Umbilical cord (tissue), 1 donor: ENCODE measurements at regions not wholly inside any gene's neighbourhood (a gene's known extent, or its start where the extent isn't known, plus 50 kb on each side); places are given as distances from the start of the nearest gene placed in this dataset.

Experiments used
- DNase-seq: peaks from one replicate; pipeline ENCODE4 v3.0.0-alpha.2; 2015; ENCODE audit warnings: low spot score

DNA sequence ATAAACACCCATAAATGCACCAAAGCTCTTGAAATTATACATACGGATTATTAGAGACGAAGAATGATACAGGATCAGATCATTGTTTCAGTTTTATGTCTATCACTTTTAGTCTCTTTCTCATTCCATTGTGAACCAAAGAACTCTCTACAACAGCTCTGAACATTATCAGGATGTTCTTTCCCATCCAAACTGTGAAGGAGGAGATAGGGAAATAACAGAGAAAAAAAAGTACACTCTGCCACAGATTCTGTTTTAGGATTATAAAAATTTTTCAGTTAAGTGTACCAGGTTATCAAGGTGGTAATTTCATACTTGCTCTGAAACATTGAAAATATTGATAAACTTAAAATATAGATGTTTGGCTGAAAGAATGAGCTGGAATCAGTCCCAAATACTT, 270.9 kb downstream of the MZT1 start:
- DNase-seq = no peak

DNA sequence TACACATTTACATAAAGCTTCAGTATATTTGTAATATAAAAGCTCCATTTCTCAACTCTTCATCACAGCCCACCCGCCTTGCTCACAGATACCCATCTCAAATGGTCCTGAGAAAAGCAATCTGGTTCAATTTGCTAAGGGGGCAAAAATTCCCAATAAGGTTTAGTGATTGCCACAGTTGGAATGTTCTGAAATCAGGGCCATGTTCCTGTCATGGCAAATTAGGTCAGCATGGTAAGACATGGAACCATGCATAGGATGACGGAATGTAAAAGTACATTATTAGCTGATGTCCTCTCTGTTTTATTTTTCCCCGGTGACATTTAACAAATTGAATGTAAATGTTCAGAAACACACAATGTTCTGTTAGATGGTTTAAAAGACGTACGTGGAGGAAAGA, 274.3 kb downstream of the MZT1 start:
- DNase-seq = no peak

DNA sequence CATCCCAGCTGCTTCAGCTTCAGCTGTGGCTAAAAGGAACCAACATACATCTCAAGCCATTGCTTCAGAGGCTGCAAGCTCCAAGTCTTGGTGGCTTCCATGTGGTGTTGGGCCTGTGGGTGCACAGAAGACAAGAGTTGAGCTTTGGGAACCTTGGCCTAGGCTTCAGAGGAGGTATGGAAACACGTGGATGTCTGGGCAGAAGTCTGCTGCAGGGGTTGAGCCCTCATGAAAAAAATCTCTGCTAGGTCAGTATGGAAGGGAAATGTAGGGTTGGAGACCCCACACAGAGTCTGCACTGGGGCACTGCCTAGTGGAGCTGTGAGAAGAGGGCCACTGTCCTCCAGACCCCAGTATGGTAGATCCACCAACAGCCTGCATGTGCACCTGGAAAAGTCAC, 279.3 kb downstream of the MZT1 start:
- no peak for DNase-seq

DNA sequence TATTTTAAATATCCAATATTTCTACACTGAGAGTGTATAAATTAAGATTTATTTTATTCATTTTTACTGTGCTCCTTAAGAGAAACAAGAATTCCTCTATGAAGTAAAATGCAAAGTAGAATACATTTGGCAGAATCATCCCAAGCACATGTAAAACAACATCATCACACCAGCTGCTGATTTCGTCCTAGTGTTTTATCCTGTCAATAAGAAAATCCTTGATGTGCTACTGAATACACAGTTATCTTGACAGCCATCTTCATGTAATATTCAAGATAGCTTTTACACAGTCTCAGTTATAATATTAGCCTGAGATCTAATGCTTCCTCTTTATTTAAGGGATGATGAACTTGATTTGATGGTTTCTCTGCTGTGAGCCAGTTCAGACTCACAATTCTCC, 282.4 kb downstream of the MZT1 start:
- DNase-seq = peak; percentile 1

DNA sequence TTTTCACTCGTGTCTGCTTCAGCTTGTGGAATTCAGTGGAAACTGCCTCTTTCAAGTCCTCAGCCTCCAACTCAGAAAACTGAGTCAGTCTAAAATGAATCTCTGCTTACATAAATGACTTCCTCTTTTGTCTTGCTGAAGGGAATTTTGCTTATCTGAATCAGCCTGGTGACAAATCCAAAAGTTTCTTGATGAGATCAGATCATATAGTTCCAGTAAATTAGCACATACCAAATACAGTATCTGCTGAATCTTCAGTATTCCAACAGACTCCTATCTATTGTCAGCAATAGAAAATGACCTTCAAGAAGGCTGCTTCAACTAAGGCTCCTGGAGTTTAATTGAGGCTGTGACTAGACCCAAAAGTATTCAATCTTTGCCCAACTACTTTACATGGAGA, 290.0 kb downstream of the MZT1 start:
- no peak for DNase-seq

DNA sequence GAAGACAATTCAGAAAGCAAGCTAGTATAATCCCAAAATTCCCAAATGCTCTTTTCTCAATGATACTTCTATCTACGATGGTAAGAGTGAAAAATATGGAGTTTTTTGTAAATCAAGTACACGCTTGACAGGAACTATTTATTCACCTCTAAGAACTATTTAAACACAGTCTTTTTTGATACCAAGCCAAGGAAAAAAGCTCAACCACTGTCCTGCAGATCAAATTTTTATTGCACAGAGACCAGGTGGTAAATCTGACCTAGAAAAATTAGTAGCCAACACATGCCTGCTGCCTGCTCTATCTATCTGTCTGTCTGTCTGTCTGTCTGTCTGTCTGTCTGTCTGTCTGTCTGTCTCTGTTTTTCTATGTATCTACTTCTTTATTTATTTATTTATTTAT, 292.2 kb downstream of the MZT1 start:
- DNase-seq = no peak

DNA sequence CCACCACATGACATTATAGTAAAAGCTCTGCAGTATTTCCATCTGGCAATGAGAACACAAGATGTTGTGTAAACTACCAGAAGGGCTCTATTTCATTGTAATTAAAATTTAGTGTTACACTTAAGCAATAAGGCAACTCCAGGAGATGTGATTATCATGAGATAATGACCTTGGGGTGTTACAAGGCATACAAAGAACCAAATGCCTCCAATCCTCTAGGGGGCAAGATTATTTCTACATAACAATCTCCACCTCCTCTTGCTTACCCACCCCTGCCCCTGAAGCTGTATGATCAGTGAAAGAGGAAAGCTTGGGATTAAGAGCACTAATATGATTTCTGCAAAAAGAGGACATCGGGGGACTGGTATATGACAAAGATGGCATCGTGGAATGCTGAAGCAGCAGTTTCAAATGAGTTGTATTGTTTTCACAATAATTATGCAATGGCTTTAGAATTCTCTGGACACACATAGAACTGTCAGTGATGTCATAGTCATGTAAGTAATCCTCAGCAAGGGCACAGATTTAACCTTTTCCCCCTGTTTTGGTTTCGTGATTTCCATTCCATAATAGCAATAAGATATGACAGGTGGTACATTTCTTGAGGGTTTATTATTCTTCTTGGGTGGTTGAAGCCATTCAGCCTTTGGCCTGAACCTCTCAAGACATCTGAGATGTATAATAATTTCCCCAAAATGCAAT, 295.3 kb downstream of the MZT1 start:
- no peak for DNase-seq

DNA sequence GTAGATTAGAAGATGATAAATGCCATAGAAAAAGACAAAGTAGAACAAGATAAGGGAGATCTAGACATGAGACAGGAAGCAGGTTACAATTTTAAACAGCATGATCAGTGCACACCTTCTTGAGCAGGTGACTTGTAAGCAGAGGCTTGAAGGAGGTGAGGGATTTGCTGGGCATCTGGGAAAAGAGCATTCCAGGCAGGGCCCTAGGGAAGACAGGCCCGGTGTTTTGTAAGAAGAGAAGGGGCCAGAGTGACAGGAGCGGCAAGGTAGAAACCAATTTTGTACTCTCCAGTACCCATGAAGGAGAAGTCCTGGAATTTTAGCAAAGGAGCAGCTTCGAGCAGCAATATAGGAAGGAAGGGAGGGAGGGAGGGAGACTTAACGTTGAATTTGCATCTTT, 296.5 kb downstream of the MZT1 start:
- no peak for DNase-seq

DNA sequence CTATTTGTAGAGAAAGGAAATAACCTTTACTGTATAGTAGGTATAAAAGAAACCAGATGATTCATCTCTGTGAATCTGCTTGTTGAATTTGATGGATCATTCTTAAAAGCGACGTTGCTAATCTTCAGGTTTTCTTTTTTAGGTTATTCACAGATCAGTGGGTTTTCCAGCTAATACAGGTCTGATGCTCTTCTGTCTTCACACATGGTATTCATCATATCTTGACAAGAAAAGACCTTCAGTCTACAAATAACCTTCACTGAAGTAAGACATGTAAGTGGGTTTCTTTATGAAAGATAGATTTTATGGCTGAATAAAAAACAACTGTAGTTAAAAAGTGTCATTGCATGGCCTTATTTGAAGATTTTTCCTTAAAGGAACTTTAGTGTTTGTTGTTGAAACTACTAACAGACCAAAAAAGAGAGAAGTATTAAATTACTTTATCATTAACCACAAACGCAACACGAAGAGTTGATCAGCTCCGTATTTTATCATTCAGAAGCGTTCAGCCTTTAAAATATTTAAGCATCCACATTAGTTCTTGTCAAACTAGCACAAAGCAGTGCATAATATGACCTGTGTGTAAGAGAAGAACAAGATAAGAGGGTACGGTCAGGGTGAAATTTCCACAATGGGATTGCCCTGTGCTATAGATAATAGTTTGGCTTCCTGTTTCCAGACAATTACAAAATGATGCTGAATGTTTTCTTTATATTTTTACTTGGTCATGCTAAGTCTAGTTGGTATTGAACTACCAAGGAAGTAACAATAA, 299.5 kb downstream of the MZT1 start:
- DNase-seq = peak; percentile 51

DNA sequence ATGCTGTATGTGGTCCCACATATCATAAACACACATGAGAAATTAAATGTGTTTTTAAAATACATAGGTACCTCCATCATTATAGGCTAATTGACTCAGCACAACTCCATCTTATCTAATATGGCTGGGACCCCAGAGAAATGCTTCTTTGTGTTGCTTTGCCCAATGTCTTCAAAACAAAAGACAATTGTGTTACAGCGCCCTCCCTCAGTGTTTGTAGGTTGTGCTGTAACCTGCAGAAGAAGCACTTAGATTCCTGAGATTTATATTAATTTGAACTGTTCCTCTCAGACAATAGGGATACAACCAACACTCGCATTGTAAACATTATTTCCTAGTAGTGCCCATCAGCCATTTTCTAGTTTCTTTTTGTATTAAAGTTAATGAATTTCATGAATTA, 303.4 kb downstream of the MZT1 start:
- DNase-seq = no peak

DNA sequence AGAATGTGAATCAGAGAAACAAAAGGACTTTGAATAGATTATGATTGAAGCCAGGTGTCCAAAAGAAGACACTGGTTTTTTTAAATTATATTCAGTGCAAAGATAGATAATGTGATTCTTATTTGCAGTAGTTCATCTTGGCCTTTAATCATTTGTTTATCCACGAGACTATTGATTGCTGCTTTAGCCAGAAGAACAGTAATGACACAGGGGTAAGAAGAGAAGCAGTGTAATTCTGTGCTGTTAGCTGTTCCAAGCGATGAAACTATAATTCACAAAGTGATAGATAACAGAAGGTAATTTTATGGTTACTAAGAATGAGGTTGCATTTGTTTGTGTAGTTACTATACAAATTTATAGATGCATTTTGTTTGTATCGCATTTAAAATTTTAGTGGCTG, 311.6 kb downstream of the MZT1 start:
- no peak for DNase-seq

DNA sequence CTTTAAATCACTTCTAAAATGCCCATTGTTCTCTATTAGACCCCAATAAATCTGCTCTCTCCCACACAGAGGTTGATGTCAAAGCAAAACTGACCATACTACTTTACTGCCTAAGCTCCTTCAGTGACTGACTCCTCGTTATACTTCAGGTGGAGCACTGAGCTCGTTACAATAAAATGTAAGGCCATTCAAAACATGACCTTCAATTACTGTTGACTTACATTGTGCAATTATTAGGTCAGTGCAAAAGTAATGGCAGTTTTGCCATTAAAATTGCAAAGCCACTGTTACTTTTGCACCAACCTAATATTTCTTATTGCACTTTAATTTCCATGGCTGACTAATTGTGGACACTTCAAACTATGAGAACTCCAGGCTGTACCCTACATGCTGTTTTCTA, 314.9 kb downstream of the MZT1 start:
- DNase-seq = no peak

DNA sequence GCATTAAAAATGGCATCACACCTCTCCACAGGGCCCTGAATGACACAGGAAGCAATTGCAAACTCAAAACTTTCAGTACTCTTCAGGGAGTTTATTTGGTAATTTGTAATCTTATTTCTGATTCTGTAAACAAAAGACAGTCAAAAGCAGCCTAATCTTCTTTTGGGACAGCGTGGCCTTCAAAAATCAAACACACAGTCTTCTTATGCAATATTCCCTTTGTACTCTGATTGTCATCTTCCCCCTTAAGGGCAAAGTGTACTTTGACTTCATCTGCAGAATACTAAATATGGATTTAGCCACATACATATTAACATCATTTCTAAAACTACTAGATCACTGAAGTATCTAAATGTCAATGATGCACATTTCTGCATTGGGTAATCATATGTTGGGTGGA, 322.0 kb downstream of the MZT1 start:
- DNase-seq = no peak

DNA sequence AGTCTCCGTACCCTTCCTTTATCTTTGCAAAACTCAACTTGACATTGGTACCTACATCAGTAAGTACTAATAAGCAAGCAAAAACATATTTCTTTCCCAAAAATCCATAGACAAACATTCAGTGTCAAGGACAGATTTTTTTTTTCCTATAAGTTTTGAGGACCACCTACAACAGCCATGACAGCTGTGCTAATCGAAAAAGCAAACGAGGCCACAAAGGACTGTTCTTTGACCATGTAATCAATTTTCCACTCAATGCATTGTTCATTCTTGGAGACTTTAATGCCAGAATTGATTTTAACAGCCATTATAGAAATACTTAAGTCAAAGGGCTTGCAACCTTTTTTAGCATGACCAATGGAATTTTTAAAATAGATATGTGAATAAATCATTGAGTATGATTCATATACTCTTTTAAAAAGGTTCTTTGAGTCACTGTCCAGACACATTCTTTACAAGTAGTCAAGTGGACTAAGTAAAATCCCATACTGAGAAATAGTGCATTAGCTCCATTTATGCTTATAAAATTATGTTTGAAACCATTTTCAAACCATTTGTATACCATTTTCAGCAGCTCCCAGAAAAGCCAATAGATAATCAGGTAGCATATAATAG, 323.9 kb downstream of the MZT1 start:
- DNase-seq = no peak

DNA sequence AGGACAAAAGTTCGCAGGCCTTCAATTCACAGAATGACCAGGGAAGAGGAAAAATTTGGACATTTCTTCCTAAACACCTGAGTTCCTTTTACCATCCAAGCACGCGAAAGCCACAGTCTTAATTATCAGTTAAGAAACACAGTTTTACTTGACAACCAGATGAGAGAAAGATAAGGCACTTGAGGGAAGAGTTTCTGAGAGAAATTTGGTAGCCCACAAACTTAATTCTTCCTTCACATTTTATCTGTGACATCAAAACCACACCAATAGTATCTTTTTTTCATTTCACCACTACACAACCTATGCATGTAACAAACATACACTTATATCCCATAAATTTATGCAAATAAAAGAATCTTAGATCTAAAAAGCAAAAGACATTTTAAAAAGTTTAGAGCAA, 326.6 kb downstream of the MZT1 start:
- no peak for DNase-seq

DNA sequence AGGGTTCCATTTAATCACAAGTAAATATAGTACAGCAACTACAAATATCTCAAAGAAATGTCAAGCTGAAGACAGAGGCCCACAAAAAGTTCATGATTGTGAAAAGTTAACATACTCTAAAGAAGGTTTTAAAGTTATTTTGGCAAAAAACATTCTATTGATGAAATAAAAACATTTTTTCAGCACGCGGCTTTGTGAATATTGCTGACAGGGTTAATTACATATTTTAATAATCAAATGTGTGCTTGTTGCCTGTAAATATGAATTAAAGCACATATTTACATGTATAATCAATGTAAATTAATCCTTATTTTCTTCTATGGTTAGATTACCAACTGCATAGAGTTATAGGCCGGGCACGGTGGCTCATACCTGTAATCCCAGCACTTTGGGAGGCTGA, 328.1 kb downstream of the MZT1 start:
- DNase-seq = no peak

DNA sequence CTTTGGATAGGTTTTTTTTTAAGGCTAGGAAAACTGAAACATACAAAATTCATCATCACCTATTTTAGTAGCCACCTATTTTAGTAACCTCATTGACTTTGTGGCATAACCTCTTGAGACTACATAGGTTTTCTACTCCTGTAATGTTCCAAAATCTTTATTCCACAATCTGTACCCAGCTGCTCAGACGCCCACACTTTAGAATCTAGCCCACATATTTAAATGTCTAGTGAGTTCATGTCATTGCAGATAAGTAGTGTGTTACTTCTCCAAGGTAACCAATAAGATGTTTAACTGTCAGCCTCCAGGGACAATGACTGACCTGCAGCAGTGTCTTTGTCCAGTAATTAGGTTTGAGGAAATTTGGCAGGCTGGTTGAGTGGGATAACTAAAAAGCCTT, 330.2 kb downstream of the MZT1 start:
- DNase-seq = no peak

DNA sequence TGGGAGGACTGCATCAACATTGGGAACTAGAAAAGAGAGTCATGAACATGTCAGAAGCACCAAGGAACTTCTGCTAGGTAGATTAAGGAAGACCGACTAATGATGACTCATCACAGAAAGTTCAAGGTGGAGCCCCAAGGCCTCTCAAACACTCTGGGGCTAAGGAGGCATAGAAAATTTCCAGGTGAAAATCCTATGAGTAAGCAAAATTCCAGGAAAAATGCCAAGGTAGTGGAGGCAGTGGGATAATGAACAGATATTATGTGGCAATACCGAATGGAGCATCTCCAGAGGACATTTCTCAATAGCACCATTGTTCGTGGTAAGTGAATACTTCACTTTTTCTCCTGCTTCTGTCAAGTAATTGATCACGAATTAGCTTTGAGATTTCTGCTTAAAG, 336.5 kb downstream of the MZT1 start:
- DNase-seq = no peak

DNA sequence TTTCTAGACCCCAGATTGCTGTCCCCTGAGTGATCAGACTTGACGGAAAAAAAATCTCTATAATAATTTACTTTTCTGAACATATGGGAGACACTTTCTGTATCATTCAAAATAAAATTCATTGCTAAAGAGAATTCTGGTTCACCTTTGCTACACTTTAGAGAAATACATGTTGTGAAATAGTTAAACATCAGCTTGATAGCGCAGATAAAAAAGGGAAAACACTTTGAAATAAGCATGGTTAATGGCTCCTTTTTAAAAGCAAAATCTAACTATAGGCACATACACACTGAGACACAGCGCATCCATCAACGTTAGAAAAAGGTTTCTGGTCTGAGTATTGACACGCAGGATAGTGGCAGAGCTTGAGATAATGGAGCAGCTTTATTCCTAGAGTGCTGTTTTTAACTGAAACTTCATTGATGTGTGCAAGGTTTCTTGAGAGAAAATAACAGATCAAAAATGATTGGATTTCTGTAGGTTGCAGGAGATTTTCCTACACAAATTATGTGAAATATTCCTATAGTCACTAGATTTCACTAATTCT, 341.2 kb downstream of the MZT1 start:
- no peak for DNase-seq

DNA sequence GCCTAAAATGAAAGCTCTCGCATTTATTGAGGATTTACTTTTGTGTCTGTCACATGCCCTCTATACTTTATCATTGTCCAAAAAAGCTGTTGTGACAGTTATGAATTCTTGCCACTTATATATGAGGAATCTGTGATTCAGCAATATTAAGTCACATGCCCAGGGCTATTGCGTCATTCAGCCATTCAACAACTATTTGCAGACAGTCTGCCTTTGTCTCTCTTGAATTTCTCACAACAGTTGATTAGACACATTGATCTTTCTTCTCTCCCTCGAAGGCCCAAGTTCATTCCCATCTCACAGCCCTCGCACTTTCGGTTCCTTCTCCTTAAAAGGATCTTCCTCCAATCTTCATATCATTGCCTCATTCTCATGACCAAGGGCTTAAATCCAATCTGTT, 342.6 kb downstream of the MZT1 start:
- DNase-seq = no peak

DNA sequence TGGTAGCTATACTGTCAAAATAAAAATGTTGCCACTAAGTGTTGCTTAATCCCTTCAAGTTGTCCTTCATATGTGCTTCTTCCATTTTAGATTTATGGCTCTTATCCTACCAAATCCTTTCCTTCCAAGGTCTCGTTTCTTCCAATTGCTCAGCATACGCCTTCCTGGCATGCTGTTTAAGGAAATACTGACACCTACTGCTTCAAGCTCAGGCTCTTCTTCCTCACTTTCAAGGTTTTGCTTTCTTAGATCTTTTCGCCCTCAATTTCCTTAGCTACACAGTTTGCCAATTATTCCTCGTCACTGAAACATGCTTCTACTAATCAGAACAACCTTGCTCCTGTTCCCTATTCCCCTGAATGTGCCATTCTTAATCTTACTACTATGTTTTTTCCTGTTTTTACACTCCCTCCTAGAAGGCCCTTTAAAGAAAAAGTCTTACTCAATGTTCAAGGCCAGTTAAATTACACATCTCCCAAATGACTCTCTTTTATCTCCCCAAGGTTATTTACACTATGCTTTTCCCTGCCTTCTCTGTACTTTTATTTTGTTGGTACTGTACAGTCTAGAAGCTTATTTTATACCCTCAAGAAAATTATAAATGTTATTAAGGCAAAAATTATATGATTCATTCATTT, 343.1 kb downstream of the MZT1 start:
- no peak for DNase-seq

DNA sequence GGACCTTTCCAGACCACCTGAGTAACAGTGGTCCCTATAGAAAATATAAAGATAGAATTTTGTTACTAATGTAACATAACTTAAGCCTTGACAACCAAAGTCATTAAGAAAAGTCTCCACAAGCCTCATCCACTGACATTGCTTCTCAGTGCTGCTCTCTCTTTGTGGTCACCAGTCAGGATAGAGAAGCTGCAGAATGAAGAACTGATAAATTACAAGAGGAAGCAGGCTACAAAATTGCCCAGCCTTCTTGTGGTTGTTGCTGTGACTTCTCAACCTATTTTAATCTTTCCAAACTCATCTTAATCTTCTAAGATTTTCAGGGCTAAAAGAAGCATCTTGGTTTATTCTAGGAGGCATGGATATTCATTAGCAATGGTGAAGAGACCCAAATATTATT, 343.8 kb downstream of the MZT1 start:
- DNase-seq = no peak
